GM12878 (cell line): ENCODE measurements at regions not wholly inside any gene's neighbourhood (a gene's known extent, or its start where the extent isn't known, plus 50 kb on each side); places are given as distances from the start of the nearest gene placed in this dataset.

ENCODE experiments used
- ATAC-seq: fragments of 200-7000 bp; cut with Tn5 transposase; 3 replicates; pipeline ENCODE4 v1.9.1; 2020; ENCODE audit warnings: mild to moderate bottlenecking, moderate library complexity
- BruUV-seq: library from RNA; stranded (reverse); fragments of 400-500 nt; replicated peaks from 2 replicates; lab custom pipeline; 2021; lab: Mats Ljungman, UMichigan
- CTCF ChIA-PET: fragments of 300-600 bp; sonication (Branson Sonifier 250); formaldehyde crosslinking; extraction: SDS; loops from one replicate; lab custom pipeline; 2021; ENCODE audit warnings: inconsistent platforms; lab: Yijun Ruan, JAX
- POLR2A ChIA-PET: fragments of 350-600 bp; formaldehyde crosslinking; extraction: SDS; loops from one replicate; lab custom pipeline; 2021; ENCODE audit warnings: inconsistent platforms; lab: Charles Lee
- RAD21 ChIA-PET: fragments of 300-600 bp; sonication (Branson Sonifier 250); formaldehyde crosslinking; loops from one replicate; lab custom pipeline; 2023; ENCODE audit warnings: antibody characterized with exemption; ENCODE audit not compliant: unreplicated experiment; lab: Charles Lee
- SMC1A ChIA-PET: fragments of 300-600 bp; sonication (Branson Sonifier 250); formaldehyde crosslinking; loops from one replicate; lab custom pipeline; 2023; ENCODE audit not compliant: unreplicated experiment, uncharacterized antibody; lab: Charles Lee
- DNase-seq: peaks from one replicate; pipeline ENCODE4 v3.0.0-alpha.2; 2011; ENCODE audit warnings: low read depth, low spot score
- FAIRE-seq: peaks from 3 replicates; lab custom pipeline; 2011; peaks lifted over from hg19 to GRCh38; lab: Jason Lieb, UNC
- H2AFZ ChIP-seq: 2 replicates; pipeline ENCODE4 v1.6.0; 2011; ENCODE audit warnings: low read depth, low read length, control low read depth; ENCODE audit not compliant: control insufficient read depth
- H3K27ac ChIP-seq: 2 replicates; pipeline ENCODE4 v1.5.1; 2011; ENCODE audit warnings: control low read depth; ENCODE audit not compliant: control insufficient read depth, insufficient read depth
- H3K27me3 ChIP-seq, 2 experiments: replicated peaks in 1 of 2; 2 replicates each; pipeline versions ENCODE4 v1.6.0 to v1.6.1; 2011; ENCODE audit warnings: low read length in 1 of 2; ENCODE audit not compliant: control insufficient read depth in 2 of 2, insufficient read depth in 2 of 2
- H3K36me3 ChIP-seq, 2 experiments: 2 replicates each; pipeline ENCODE4 v1.5.1; 2011; ENCODE audit warnings: low read length in 1 of 2; ENCODE audit not compliant: control insufficient read depth in 2 of 2, insufficient read depth in 2 of 2
- H3K4me1 ChIP-seq: 2 replicates; pipeline ENCODE4 v1.6.1; 2011; ENCODE audit warnings: mild to moderate bottlenecking, low read length, moderate library complexity, mixed read lengths; ENCODE audit not compliant: control insufficient read depth, insufficient read depth
- H3K4me2 ChIP-seq: 2 replicates; pipeline ENCODE4 v1.6.0; 2011; ENCODE audit warnings: control low read depth; ENCODE audit not compliant: control insufficient read depth, insufficient read depth
- H3K4me3 ChIP-seq: fragments of 200-600 bp; sonication (generic); 2 replicates; pipeline ENCODE4 v1.5.1; 2016
- H3K79me2 ChIP-seq: 2 replicates; pipeline ENCODE4 v1.6.0; 2011; ENCODE audit warnings: low read length; ENCODE audit not compliant: control insufficient read depth, insufficient read depth
- H3K9ac ChIP-seq: 2 replicates; pipeline ENCODE4 v1.8.0; 2011; ENCODE audit warnings: low read length, control low read depth, mixed read lengths; ENCODE audit not compliant: control insufficient read depth, insufficient read depth
- H3K9me3 ChIP-seq: replicated peaks from 3 replicates; pipeline ENCODE4 v1.5.1; 2011; ENCODE audit warnings: mild to moderate bottlenecking, low read length; ENCODE audit not compliant: control insufficient read depth, insufficient read depth
- H4K20me1 ChIP-seq: 2 replicates; pipeline ENCODE4 v1.6.0; 2011; ENCODE audit not compliant: control insufficient read depth, insufficient read depth
- FOXK2 ChIP-seq: fragments of 450-650 bp; IDR thresholded peaks from 2 replicates; pipeline ENCODE4 v1.6.1; 2017; ENCODE audit warnings: mild to moderate bottlenecking, moderate library complexity
- IKZF2 ChIP-seq, 2 experiments: fragments of 450-650 bp; IDR thresholded peaks; 2 replicates each; pipeline ENCODE4 v1.6.1; 2017; ENCODE audit warnings: mild to moderate bottlenecking in 2 of 2, moderate library complexity in 2 of 2
- MTA2 ChIP-seq: fragments of 450-650 bp; IDR thresholded peaks from 2 replicates; pipeline ENCODE4 v1.6.1; 2016; ENCODE audit warnings: low read depth, mild to moderate bottlenecking, moderate library complexity
- MTA3 ChIP-seq: IDR thresholded peaks from 2 replicates; pipeline ENCODE4 v1.6.1; 2012; ENCODE audit warnings: low read length, inconsistent platforms, borderline replicate concordance
- NFYB ChIP-seq: IDR thresholded peaks from 2 replicates; pipeline ENCODE4 v1.6.1; 2011; ENCODE audit warnings: low read depth, mild to moderate bottlenecking, low read length, improper control_type of control experiment, moderate library complexity; ENCODE audit not compliant: insufficient read depth
- NR2C1 ChIP-seq: fragments of 450-650 bp; IDR thresholded peaks from 2 replicates; pipeline ENCODE4 v1.6.1; 2017; ENCODE audit warnings: antibody characterized with exemption, mild to moderate bottlenecking, moderate library complexity
- WGBS: methylation state at CpG from one replicate; pipeline ENCODE4 v1.1.6; 2016; ENCODE audit warnings: low lambda C conversion rate; ENCODE audit not compliant: insufficient replicate concordance, insufficient coverage; ENCODE audit errors: missing lambda C conversion rate; 5-methylcytosine and 5-hydroxymethylcytosine counted together
- in situ Hi-C: fragments of 300-500 bp; cut with MboI; formaldehyde crosslinking; loops from 9 replicates; pipeline ENCODE4 v1.14.3; 2018; ENCODE audit warnings: mixed read lengths
- intact Hi-C: fragments of 100-400 bp; cut with micrococcal nuclease; formaldehyde crosslinking; loops from one replicate; pipeline ENCODE4 v1.14.2; 2022; ENCODE audit not compliant: unreplicated experiment

DNA sequence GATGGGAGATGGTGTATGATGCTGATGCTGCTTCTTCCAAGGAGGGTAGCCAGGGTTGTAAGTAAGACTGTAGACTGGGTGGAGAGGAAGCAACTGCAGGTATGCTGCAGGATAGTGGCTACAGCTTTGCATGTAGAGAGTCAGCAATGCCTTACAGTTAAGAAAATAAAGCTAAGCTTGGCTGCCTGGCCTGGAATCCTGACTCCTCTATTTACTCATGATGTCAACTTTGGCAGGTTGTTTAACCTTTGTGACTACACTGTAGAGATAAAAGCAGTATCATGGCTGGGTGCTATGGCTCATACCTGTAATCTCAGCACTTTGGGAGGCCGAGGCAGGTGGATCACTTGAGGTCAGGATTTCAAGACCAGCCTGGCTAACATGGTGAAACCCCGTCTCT lies 301.6 kb upstream of the RBFOX1 start:
- no TSS peak for BruUV-seq
- CTCF ChIA-PET, result no interaction called here

GRCh38 chr16:7027401-7027800 lies 305.2 kb upstream of the RBFOX1 start:
- intact Hi-C loops, result loop anchor here (5.0 kb wide), 1 partner anchor 1145 kb away; no protein-coding TSS in a partner anchor
- H3K9ac ChIP-seq, result no peak overlapping the region
- no peak for DNase-seq
- no peaks in the 10 kb centered on the region for H3K79me2 ChIP-seq
- H3K27me3 ChIP-seq, result no peaks in the 10 kb centered on the region
- CTCF ChIA-PET, result interaction anchor here (0.6 to 1.2 kb wide), 2 partner anchors 344 to 1496 kb away, joined by 3 to 4 read pairs; no protein-coding TSS in a partner anchor
- no peaks in the 10 kb centered on the region for H3K36me3 ChIP-seq
- H3K4me2 ChIP-seq, result no peak overlapping the region
- no peak overlapping the region for H3K4me3 ChIP-seq
- no peaks in the 10 kb centered on the region for H3K9me3 ChIP-seq
- TF ChIP-seq NFYB, result no peak
- no peak for TF ChIP-seq NR2C1
- no peak overlapping the region for H2AFZ ChIP-seq
- BruUV-seq, result no TSS peak
- H3K27ac ChIP-seq, result no peak overlapping the region
- in situ Hi-C loops, result no loop called here
- RAD21 ChIA-PET, result no interaction called here
- FAIRE-seq, result no peak
- H4K20me1 ChIP-seq, result no peaks in the 10 kb centered on the region
- no peaks in the 10 kb centered on the region for H3K4me1 ChIP-seq
- ATAC-seq, result no peak
- SMC1A ChIA-PET, result no interaction called here
- POLR2A ChIA-PET, result no interaction called here

More for the DNA sequence above, 301.6 kb upstream of the RBFOX1 start:
- H3K9me3 ChIP-seq, result no peaks in the 10 kb centered on the region; the same call in 2 of the 3 replicates
- intact Hi-C loops, result no loop called here
- ATAC-seq (no peak), DNase-seq (no peak), FAIRE-seq (no peak)
- no peak overlapping the region for H3K9ac ChIP-seq
- H2AFZ ChIP-seq, result no peak overlapping the region
- in situ Hi-C loops, result no loop called here
- H3K4me1 ChIP-seq, result no peaks in the 10 kb centered on the region
- no peaks in the 10 kb centered on the region for H3K79me2 ChIP-seq
- H3K27ac ChIP-seq, result no peak overlapping the region
- TF ChIP-seq IKZF2 (IDR thresholded peaks at IDR 0.05) (no peak), MTA3 (no peak), MTA2 (no peak), FOXK2 (no peak)
- WGBS, result 0% methylated on average over 2 of the region's 2 CpGs
- H3K36me3 ChIP-seq, result no peaks in the 10 kb centered on the region
- ChIA-PET SMC1A (no interaction called here), POLR2A (no interaction called here), RAD21 (no interaction called here)
- H4K20me1 ChIP-seq, result no peaks in the 10 kb centered on the region
- H3K27me3 ChIP-seq, result no peaks in the 10 kb centered on the region
- no peak overlapping the region for H3K4me2 ChIP-seq
- no peak overlapping the region for H3K4me3 ChIP-seq
